IPS-18a (cell line): ENCODE measurements at regions not wholly inside any gene's neighbourhood (a gene's known extent, or its start where the extent isn't known, plus 50 kb on each side); places are given as distances from the start of the nearest gene placed in this dataset.

Source experiments
- H3K27ac ChIP-seq: one replicate; pipeline ENCODE4 v1.5.1; 2013; ENCODE audit warnings: low read length
- H3K27me3 ChIP-seq: one replicate; pipeline ENCODE4 v1.6.1; 2013; ENCODE audit warnings: mild to moderate bottlenecking, low read length; ENCODE audit not compliant: control insufficient read depth, insufficient read depth
- H3K36me3 ChIP-seq: one replicate; pipeline ENCODE4 v1.6.1; 2013; ENCODE audit warnings: low read depth, low read length; ENCODE audit not compliant: control insufficient read depth
- H3K4me1 ChIP-seq: one replicate; pipeline ENCODE4 v1.6.1; 2013; ENCODE audit warnings: low read depth, low read length; ENCODE audit not compliant: control insufficient read depth
- H3K4me3 ChIP-seq: one replicate; pipeline ENCODE4 v1.5.1; 2013; ENCODE audit warnings: low read length
- H3K9ac ChIP-seq: one replicate; pipeline ENCODE4 v1.6.1; 2013; ENCODE audit warnings: mild to moderate bottlenecking, low read length, moderate library complexity
- H3K9me3 ChIP-seq: one replicate; pipeline ENCODE4 v1.6.1; 2013; ENCODE audit warnings: low read depth, low read length; ENCODE audit not compliant: control insufficient read depth

GRCh38 chr10:44435196-44435595, 50.3 kb upstream of the CXCL12 start:
- Histone ChIP-seq H3K36me3 (no peaks in the 10 kb centered on the region), H3K9me3 (peaks cover 4% of the 10 kb centered on the region), H3K9ac (no peak overlapping the region), H3K4me3 (no peak overlapping the region), H3K27me3 (no peaks in the 10 kb centered on the region), H3K27ac (no peak overlapping the region), H3K4me1 (no peaks in the 10 kb centered on the region)

DNA sequence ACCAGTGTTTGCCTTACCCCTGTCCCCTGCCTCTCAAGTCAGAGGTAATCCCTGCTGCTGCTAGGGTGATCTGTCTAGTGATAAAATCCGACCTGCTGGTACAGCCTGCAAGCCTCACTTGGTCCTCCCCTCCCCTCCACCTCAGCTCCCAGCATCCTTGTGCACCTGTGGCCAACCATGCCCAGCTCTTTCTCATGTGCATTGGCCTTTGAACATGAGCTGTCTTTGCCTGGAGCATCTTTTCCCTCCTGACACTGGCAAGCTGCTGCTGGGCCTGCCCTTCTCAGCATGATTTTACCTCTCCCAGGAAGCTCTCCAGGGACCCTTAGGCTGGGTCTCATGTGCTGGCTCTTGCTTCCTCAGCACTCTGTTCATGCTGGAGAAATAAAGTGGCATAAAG, 51.3 kb upstream of the CXCL12 start:
- no peaks in the 10 kb centered on the region for H3K4me1 ChIP-seq
- no peak overlapping the region for H3K27ac ChIP-seq
- H3K4me3 ChIP-seq, result no peak overlapping the region
- no peak overlapping the region for H3K9ac ChIP-seq
- H3K9me3 ChIP-seq, result peaks cover 4% of the 10 kb centered on the region
- H3K36me3 ChIP-seq, result no peaks in the 10 kb centered on the region
- no peaks in the 10 kb centered on the region for H3K27me3 ChIP-seq

DNA sequence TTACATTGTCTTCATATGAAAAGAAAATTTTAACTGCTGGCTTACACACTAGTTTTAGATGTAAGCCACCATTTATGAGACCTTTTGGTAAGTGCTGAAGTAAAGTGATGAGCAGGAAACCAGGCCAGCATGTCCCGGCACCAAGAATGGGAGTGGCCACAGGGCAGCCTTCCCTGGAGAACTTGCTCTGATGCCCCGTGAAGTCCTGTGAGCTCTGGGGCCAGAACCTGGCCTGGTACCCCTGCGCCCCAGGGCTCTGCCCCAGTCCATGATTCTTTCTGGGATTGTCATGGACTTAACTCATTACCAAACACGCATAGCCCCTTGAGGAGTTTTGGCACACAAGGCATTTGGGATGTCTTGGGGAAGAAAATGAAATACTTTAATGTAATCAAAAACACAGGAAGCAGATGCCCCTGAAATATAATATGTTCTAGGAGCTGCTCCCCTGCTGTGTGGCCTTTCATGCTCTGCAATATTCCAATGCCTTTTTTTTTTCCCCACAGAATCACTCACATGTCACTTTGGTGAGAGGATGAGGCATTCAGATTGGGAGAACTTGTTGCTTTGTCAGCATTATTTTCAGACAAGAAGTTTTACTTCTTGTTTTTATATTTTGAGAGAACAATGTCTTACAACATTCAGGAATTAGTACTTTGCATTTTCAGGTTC, 53.1 kb upstream of the CXCL12 start:
- no peaks in the 10 kb centered on the region for H3K4me1 ChIP-seq
- H3K27me3 ChIP-seq, result no peaks in the 10 kb centered on the region
- H3K9ac ChIP-seq, result no peak overlapping the region
- no peak overlapping the region for H3K4me3 ChIP-seq
- no peak overlapping the region for H3K27ac ChIP-seq
- H3K9me3 ChIP-seq, result peaks cover 4% of the 10 kb centered on the region
- no peaks in the 10 kb centered on the region for H3K36me3 ChIP-seq

DNA sequence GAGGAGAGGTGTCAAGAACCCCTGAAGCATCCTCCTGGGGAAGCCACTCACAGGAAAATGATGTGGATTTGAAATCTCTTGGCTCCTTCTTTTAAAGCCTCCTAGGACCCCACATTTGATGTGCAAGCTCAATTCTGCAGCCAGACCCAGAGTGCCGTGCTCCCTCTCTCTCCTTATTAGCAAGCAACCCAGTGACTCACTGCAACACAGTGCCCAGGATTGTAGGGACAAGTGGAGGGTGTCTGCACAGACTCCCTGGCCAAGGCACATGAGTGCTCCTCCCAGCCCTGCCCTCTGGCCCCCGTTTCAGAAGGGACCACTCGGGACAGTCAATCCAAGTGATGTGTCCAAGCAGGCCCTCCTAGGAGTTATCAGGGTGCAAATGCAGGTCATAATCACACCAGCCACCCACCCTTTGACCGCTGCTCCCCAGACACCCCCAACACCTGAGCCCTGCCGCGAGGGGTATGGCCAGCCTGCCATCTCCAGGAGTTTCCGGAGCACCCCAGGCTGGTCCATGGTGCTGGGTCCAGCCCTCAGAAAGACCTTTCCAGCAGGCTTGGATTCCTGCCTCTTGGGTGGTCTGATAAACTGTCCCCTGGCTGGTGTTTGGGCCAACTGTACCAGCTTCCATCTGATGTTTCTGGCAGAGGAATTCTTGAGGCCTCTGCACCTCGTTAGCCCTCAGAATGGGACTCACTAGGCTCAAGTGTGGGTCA, 54.5 kb upstream of the CXCL12 start:
- Histone ChIP-seq H3K27me3 (no peaks in the 10 kb centered on the region), H3K36me3 (no peaks in the 10 kb centered on the region), H3K27ac (no peak overlapping the region), H3K9ac (no peak overlapping the region), H3K4me1 (no peaks in the 10 kb centered on the region), H3K4me3 (no peak overlapping the region), H3K9me3 (no peaks in the 10 kb centered on the region)

- Histone ChIP-seq H3K27ac (no peak overlapping the region), H3K4me1 (no peaks in the 10 kb centered on the region), H3K4me3 (no peak overlapping the region), H3K9me3 (peaks cover 2% of the 10 kb centered on the region), H3K9ac (no peak overlapping the region), H3K27me3 (no peaks in the 10 kb centered on the region), H3K36me3 (no peaks in the 10 kb centered on the region)
Observed at GRCh38 chr10:44439958-44440244, 55.0 kb upstream of the CXCL12 start.

- Histone ChIP-seq H3K9ac (no peak overlapping the region), H3K9me3 (no peaks in the 10 kb centered on the region), H3K4me1 (no peaks in the 10 kb centered on the region), H3K4me3 (no peak overlapping the region), H3K36me3 (no peaks in the 10 kb centered on the region), H3K27ac (no peak overlapping the region), H3K27me3 (no peaks in the 10 kb centered on the region)
Observed at GRCh38 chr10:44457259-44457658, 72.4 kb upstream of the CXCL12 start.

DNA sequence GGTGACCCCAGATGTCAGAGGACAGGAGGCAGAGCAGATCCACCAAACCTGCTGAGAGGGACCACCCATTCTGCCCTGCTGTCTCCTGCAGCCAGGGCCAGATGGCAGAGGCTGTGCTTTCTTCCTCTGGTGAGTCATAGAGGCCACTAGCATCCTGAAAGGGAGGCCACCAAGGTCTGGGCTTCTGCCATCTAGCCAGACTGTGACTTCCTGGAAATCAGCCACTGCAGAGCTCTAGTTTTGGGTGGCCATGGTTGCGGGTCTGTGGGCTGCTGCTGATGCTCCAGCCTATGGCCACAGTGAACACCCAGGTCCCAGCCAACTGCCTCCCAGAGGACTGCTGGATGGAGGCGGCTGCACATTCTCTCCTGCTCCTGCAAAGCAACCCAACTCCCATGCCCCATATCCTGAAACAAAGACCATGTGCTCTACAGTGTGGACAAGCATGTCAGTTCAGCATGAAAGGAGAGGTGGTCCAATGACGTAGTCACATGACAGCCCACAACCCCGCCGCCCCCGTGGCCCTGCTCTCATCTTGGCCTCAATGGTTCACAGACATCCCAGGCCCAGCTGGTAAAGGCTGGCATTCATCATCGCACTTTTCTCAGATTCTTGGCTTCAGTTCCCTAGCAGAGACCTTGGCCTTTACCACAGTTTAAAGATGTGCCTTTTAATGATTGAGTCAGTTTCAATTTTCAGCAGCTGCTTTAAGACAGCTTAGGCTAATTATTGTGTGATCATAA, 73.9 kb upstream of the CXCL12 start:
- Histone ChIP-seq H3K9me3 (no peaks in the 10 kb centered on the region), H3K27me3 (no peaks in the 10 kb centered on the region), H3K4me3 (no peak overlapping the region), H3K4me1 (no peaks in the 10 kb centered on the region), H3K9ac (no peak overlapping the region), H3K36me3 (no peaks in the 10 kb centered on the region), H3K27ac (no peak overlapping the region)

GRCh38 chr10:44459671-44460070, 74.8 kb upstream of the CXCL12 start:
- no peak overlapping the region for H3K9ac ChIP-seq
- H3K27me3 ChIP-seq, result no peaks in the 10 kb centered on the region
- H3K36me3 ChIP-seq, result no peaks in the 10 kb centered on the region
- no peaks in the 10 kb centered on the region for H3K9me3 ChIP-seq
- H3K4me1 ChIP-seq, result no peaks in the 10 kb centered on the region
- no peak overlapping the region for H3K27ac ChIP-seq
- H3K4me3 ChIP-seq, result no peak overlapping the region

DNA sequence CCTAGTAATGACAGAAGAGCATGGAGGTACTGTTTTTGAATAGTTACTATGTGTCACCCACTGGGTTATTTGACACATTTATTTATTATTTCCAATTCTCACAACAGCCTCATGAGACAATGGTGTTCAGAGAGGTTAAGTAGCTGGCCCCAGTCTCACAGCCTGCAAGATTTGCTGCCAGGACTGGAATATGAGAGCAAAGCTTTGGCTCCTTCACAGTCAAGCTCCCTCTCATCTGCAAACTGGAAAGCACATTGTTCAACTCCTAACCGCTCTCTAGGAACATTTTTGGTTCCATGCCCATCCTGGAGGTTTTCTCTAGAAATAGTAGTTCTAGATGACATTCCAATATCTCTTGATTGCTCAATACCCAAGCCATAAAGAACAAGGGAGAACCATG, 75.5 kb upstream of the CXCL12 start:
- Histone ChIP-seq H3K27me3 (no peaks in the 10 kb centered on the region), H3K36me3 (no peaks in the 10 kb centered on the region), H3K27ac (no peak overlapping the region), H3K4me1 (no peaks in the 10 kb centered on the region), H3K4me3 (no peak overlapping the region), H3K9ac (no peak overlapping the region), H3K9me3 (no peaks in the 10 kb centered on the region)

- no peak overlapping the region for H3K4me3 ChIP-seq
- H3K4me1 ChIP-seq, result no peaks in the 10 kb centered on the region
- H3K36me3 ChIP-seq, result no peaks in the 10 kb centered on the region
- H3K9ac ChIP-seq, result no peak overlapping the region
- no peaks in the 10 kb centered on the region for H3K27me3 ChIP-seq
- H3K9me3 ChIP-seq, result no peaks in the 10 kb centered on the region
- no peak overlapping the region for H3K27ac ChIP-seq
Observed at GRCh38 chr10:44462338-44462914, 77.5 kb upstream of the CXCL12 start.

DNA sequence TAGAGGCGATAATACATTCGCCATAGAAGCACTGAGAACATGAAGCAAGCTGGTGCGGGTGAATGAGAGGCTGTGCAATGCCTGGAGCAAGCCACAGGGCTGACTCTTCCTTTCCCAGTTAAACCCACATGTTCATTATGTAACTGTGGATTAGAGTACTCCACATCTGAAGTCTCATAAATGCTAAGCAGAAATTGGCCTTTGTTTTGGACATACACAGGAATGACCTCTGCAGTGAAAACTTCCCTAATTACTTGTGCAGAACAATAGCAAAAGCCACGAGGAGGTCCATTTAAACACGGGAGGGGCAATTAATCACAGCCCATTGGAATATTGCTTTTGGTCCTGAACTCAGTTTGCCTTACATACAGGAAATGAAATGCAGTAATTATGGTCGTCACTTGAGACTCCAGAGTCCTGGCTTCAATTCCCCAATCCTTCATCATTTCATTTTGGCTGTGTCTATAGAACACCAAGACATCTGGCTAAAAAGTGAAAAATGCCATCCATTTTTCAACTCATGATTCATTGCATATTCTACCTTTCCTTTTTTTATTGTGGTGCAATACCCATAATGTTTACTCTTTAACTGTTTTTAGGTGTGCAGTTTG, 78.7 kb upstream of the CXCL12 start:
- Histone ChIP-seq H3K4me1 (no peaks in the 10 kb centered on the region), H3K4me3 (no peak overlapping the region), H3K36me3 (no peaks in the 10 kb centered on the region), H3K9ac (no peak overlapping the region), H3K27ac (no peak overlapping the region), H3K27me3 (no peaks in the 10 kb centered on the region), H3K9me3 (no peaks in the 10 kb centered on the region)
